ENCODE measurements at regions not wholly inside any gene's neighbourhood (a gene's known extent, or its start where the extent isn't known, plus 50 kb on each side); places are given as distances from the start of the nearest gene placed in this dataset.

DNA sequence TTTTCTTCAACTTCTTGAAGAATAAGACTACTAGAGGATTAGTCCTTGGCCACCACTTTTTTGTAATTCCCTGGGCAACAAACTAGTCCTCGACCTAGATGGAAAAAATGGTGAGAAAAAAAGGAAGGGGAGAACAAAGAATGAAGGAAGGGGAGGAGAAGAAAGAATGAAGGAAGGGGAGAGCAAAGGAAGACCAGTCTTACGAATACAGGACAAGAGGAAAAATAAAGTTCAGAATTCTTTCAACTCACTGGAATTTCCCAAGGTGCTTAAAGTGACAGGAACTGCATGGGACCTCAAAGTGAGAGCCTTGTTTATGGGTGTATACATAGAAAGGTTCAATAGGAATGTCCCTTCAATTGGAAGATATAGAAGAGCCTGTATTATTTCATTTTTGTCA, 509.3 kb upstream of the JARID2 start:
- TF ChIP-seq, protein P1, sequence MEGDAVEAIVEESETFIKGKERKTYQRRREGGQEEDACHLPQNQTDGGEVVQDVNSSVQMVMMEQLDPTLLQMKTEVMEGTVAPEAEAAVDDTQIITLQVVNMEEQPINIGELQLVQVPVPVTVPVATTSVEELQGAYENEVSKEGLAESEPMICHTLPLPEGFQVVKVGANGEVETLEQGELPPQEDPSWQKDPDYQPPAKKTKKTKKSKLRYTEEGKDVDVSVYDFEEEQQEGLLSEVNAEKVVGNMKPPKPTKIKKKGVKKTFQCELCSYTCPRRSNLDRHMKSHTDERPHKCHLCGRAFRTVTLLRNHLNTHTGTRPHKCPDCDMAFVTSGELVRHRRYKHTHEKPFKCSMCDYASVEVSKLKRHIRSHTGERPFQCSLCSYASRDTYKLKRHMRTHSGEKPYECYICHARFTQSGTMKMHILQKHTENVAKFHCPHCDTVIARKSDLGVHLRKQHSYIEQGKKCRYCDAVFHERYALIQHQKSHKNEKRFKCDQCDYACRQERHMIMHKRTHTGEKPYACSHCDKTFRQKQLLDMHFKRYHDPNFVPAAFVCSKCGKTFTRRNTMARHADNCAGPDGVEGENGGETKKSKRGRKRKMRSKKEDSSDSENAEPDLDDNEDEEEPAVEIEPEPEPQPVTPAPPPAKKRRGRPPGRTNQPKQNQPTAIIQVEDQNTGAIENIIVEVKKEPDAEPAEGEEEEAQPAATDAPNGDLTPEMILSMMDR (conservative IDR thresholded peaks at IDR 0.05) = no peak
- no peak for TF ChIP-seq EZH2 (IDR thresholded peaks at IDR 0.05; ENCODE audit: low read depth)
